GM18873 (cell line): ENCODE measurements at regions not wholly inside any gene's neighbourhood (a gene's known extent, or its start where the extent isn't known, plus 50 kb on each side); places are given as distances from the start of the nearest gene placed in this dataset.
"Not testable (repeated sequence)": the region's sequence is repeated elsewhere in the genome, so short reads cannot be mapped to it uniquely, and the experiment has no call there.

ENCODE experiments used
- ATAC-seq: cut with Tn5 transposase; IDR thresholded peaks from one replicate; pipeline ENCODE4 v1.9.1; 2021; ENCODE audit warnings: mild to moderate bottlenecking, moderate library complexity, moderate number of reproducible peaks; ENCODE audit not compliant: unreplicated experiment, low FRiP score

- no peak for ATAC-seq
These were observed 363.6 kb upstream of the ARPP21 start for GRCh38 chr3:35275768-35276167.

- no peak for ATAC-seq
These were observed 362.8 kb upstream of the ARPP21 start for GRCh38 chr3:35276568-35276967.

GRCh38 chr3:35291471-35292236 lies 347.7 kb upstream of the ARPP21 start:
- ATAC-seq: no peak

- ATAC-seq: no peak
These were observed 346.8 kb upstream of the ARPP21 start for GRCh38 chr3:35292568-35292967.

- ATAC-seq: no peak
These were observed 343.4 kb upstream of the ARPP21 start for GRCh38 chr3:35295906-35296305.

- no peak for ATAC-seq
These were observed 342.8 kb upstream of the ARPP21 start for GRCh38 chr3:35296533-35296932.

GRCh38 chr3:35296944-35297343 lies 342.4 kb upstream of the ARPP21 start:
- ATAC-seq: not testable (repeated sequence)

GRCh38 chr3:35305406-35305805 lies 333.9 kb upstream of the ARPP21 start:
- no peak for ATAC-seq

GRCh38 chr3:35307296-35307695 lies 332.0 kb upstream of the ARPP21 start:
- ATAC-seq: no peak

- not testable (repeated sequence) for ATAC-seq
These were observed 322.5 kb upstream of the ARPP21 start for GRCh38 chr3:35316841-35317240.

GRCh38 chr3:35320646-35321407 lies 318.5 kb upstream of the ARPP21 start:
- no peak for ATAC-seq

- no peak for ATAC-seq
These were observed 317.3 kb upstream of the ARPP21 start for GRCh38 chr3:35322070-35322469.

- ATAC-seq: no peak
These were observed 303.6 kb upstream of the ARPP21 start for GRCh38 chr3:35335703-35336102.

GRCh38 chr3:35336601-35337000 lies 302.7 kb upstream of the ARPP21 start:
- ATAC-seq: no peak

GRCh38 chr3:35338186-35338585 lies 301.1 kb upstream of the ARPP21 start:
- ATAC-seq: no peak

- no peak for ATAC-seq
These were observed 259.1 kb upstream of the ARPP21 start for GRCh38 chr3:35380196-35380595.

GRCh38 chr3:35383216-35383615 lies 256.1 kb upstream of the ARPP21 start:
- ATAC-seq: no peak

- ATAC-seq: no peak
These were observed 255.4 kb upstream of the ARPP21 start for GRCh38 chr3:35383719-35384555.

GRCh38 chr3:35385271-35385670 lies 254.1 kb upstream of the ARPP21 start:
- ATAC-seq: no peak

- ATAC-seq: no peak
These were observed 249.4 kb upstream of the ARPP21 start for GRCh38 chr3:35389907-35390306.

GRCh38 chr3:35392187-35392586 lies 247.1 kb upstream of the ARPP21 start:
- ATAC-seq: no peak
